ENCODE measurements at regions not wholly inside any gene's neighbourhood (a gene's known extent, or its start where the extent isn't known, plus 50 kb on each side); places are given as distances from the start of the nearest gene placed in this dataset.

GRCh38 chr13:89796196-89796595, 1551.3 kb upstream of the MIR17HG start:
- H3K4me3 Mint-ChIP-seq (ENCODE audit: unreplicated experiment), result no peak overlapping the region
- H3K4me1 Mint-ChIP-seq (ENCODE audit: low read depth, unreplicated experiment), result peaks cover 10% of the 10 kb centered on the region
- no peaks in the 10 kb centered on the region for H3K9me3 Mint-ChIP-seq (ENCODE audit: unreplicated experiment)
- H3K27me3 Mint-ChIP-seq (ENCODE audit: unreplicated experiment), result no peaks in the 10 kb centered on the region
- no peak for TF ChIP-seq CTCF (IDR thresholded peaks at IDR 0.05; ENCODE audit: partially characterized antibody, unreplicated experiment)
- no peak for DNase-seq
- H3K36me3 Mint-ChIP-seq (ENCODE audit: unreplicated experiment), result no peaks in the 10 kb centered on the region
- H3K27ac Mint-ChIP-seq (ENCODE audit: unreplicated experiment), result no peak overlapping the region

- TF ChIP-seq CTCF (IDR thresholded peaks at IDR 0.05; ENCODE audit: partially characterized antibody, unreplicated experiment), result no peak
- DNase-seq, result no peak
- no peaks in the 10 kb centered on the region for H3K9me3 Mint-ChIP-seq (ENCODE audit: unreplicated experiment)
- H3K4me1 Mint-ChIP-seq (ENCODE audit: low read depth, unreplicated experiment), result no peaks in the 10 kb centered on the region
- H3K4me3 Mint-ChIP-seq (ENCODE audit: unreplicated experiment), result no peak overlapping the region
- H3K27ac Mint-ChIP-seq (ENCODE audit: unreplicated experiment), result no peak overlapping the region
- no peaks in the 10 kb centered on the region for H3K27me3 Mint-ChIP-seq (ENCODE audit: unreplicated experiment)
- no peaks in the 10 kb centered on the region for H3K36me3 Mint-ChIP-seq (ENCODE audit: unreplicated experiment)
These were observed 1543.6 kb upstream of the MIR17HG start for GRCh38 chr13:89803839-89804238.

GRCh38 chr13:89806594-89806993, 1540.9 kb upstream of the MIR17HG start:
- DNase-seq, result no peak
- Mint-ChIP-seq H3K27me3 (ENCODE audit: unreplicated experiment) (no peaks in the 10 kb centered on the region), H3K4me1 (ENCODE audit: low read depth, unreplicated experiment) (no peaks in the 10 kb centered on the region), H3K27ac (ENCODE audit: unreplicated experiment) (no peak overlapping the region), H3K9me3 (ENCODE audit: unreplicated experiment) (no peaks in the 10 kb centered on the region), H3K36me3 (ENCODE audit: unreplicated experiment) (no peaks in the 10 kb centered on the region), H3K4me3 (ENCODE audit: unreplicated experiment) (no peak overlapping the region)
- TF ChIP-seq CTCF (IDR thresholded peaks at IDR 0.05; ENCODE audit: partially characterized antibody, unreplicated experiment), result no peak

- DNase-seq, result no peak
- Mint-ChIP-seq H3K27me3 (ENCODE audit: unreplicated experiment) (no peaks in the 10 kb centered on the region), H3K4me1 (ENCODE audit: low read depth, unreplicated experiment) (no peaks in the 10 kb centered on the region), H3K27ac (ENCODE audit: unreplicated experiment) (no peak overlapping the region), H3K36me3 (ENCODE audit: unreplicated experiment) (peaks cover 8% of the 10 kb centered on the region), H3K9me3 (ENCODE audit: unreplicated experiment) (no peaks in the 10 kb centered on the region), H3K4me3 (ENCODE audit: unreplicated experiment) (no peak overlapping the region)
- no peak for TF ChIP-seq CTCF (IDR thresholded peaks at IDR 0.05; ENCODE audit: partially characterized antibody, unreplicated experiment)
These were observed 1534.6 kb upstream of the MIR17HG start for GRCh38 chr13:89812856-89813255.

GRCh38 chr13:89816404-89816803, 1531.1 kb upstream of the MIR17HG start:
- no peaks in the 10 kb centered on the region for H3K9me3 Mint-ChIP-seq (ENCODE audit: unreplicated experiment)
- TF ChIP-seq CTCF (IDR thresholded peaks at IDR 0.05; ENCODE audit: partially characterized antibody, unreplicated experiment), result no peak
- H3K4me3 Mint-ChIP-seq (ENCODE audit: unreplicated experiment), result no peak overlapping the region
- H3K27ac Mint-ChIP-seq (ENCODE audit: unreplicated experiment), result no peak overlapping the region
- no peaks in the 10 kb centered on the region for H3K4me1 Mint-ChIP-seq (ENCODE audit: low read depth, unreplicated experiment)
- no peaks in the 10 kb centered on the region for H3K27me3 Mint-ChIP-seq (ENCODE audit: unreplicated experiment)
- no peak for DNase-seq
- peaks cover 8% of the 10 kb centered on the region for H3K36me3 Mint-ChIP-seq (ENCODE audit: unreplicated experiment)
